HCT116 (cell line): ENCODE measurements at regions not wholly inside any gene's neighbourhood (a gene's known extent, or its start where the extent isn't known, plus 50 kb on each side); places are given as distances from the start of the nearest gene placed in this dataset.

Experiments used
- ATAC-seq: fragments of 200-7000 bp; cut with Tn5 transposase; 2 replicates; pipeline ENCODE4 v1.9.1; 2020; ENCODE audit warnings: mild to moderate bottlenecking, moderate library complexity
- BruUV-seq: library from RNA; stranded (reverse); fragments of 400-500 nt; replicated peaks from 2 replicates; lab custom pipeline; 2021; lab: Mats Ljungman, UMichigan
- CTCF ChIA-PET: fragments of 300-600 bp; sonication (Branson Sonifier 250); formaldehyde crosslinking; loops from one replicate; lab custom pipeline; 2021; ENCODE audit warnings: antibody characterized with exemption; lab: Charles Lee
- POLR2A ChIA-PET: fragments of 300-600, 350-600 bp; sonication (Branson Sonifier 250); formaldehyde crosslinking; loops from one replicate; lab custom pipeline; 2021; ENCODE audit warnings: antibody characterized with exemption; lab: Charles Lee
- RAD21 ChIA-PET, 2 experiments: fragments of 300-600 bp; sonication (Branson Sonifier 250); formaldehyde crosslinking; loops; one replicate each; lab custom pipeline; 2023; ENCODE audit warnings: low total read pairs in 2 of 2; ENCODE audit not compliant: uncharacterized antibody in 2 of 2, unreplicated experiment in 2 of 2, low non-redundant PET in 1 of 2; lab: Charles Lee
- DNase-seq: peaks from one replicate; pipeline ENCODE4 v3.0.0-alpha.2; 2010; ENCODE audit warnings: low read depth, low spot score
- H2AFZ ChIP-seq: fragments of 200-600 bp; shearing (Covaris generic), sonication (generic); 2 replicates; pipeline ENCODE4 v1.6.1; 2017; ENCODE audit warnings: low read depth, mixed run types, mixed read lengths, antibody characterized with exemption, low read length; ENCODE audit not compliant: poor library complexity, severe bottlenecking
- H3K27ac ChIP-seq: 2 replicates; pipeline ENCODE4 v1.5.1; 2012; ENCODE audit warnings: low read depth, low read length
- H3K27me3 ChIP-seq: fragments of 200-600 bp; sonication (generic); 2 replicates; pipeline ENCODE4 v1.6.1; 2016; ENCODE audit warnings: mixed run types, low read length, mixed read lengths; ENCODE audit not compliant: insufficient read depth
- H3K36me3 ChIP-seq, 2 experiments: fragments of 200-500 bp in 1 of 2; fragments of 200-600 bp in 1 of 2; sonication (Bioruptor generic) in 1 of 2; sonication (generic) in 1 of 2; 2 replicates each; pipeline versions ENCODE4 v1.5.1 to v1.6.1; 2014 to 2016; ENCODE audit warnings: low read length in 2 of 2, inconsistent platforms in 1 of 2, mixed read lengths in 1 of 2, mixed run types in 1 of 2; ENCODE audit not compliant: insufficient read depth in 2 of 2, control insufficient read depth in 1 of 2
- H3K4me1 ChIP-seq, 2 experiments: fragments of 200-600 bp in 1 of 2; sonication (generic) in 1 of 2; 2 replicates each; pipeline versions ENCODE4 v1.5.1 to v1.6.1; 2012 to 2017; ENCODE audit warnings: low read length in 2 of 2, inconsistent platforms in 1 of 2, mild to moderate bottlenecking in 1 of 2, mixed read lengths in 1 of 2, mixed run types in 1 of 2, moderate library complexity in 1 of 2; ENCODE audit not compliant: insufficient read depth in 2 of 2, control insufficient read depth in 1 of 2
- H3K4me2 ChIP-seq: fragments of 200-600 bp; sonication (generic); 2 replicates; pipeline ENCODE4 v1.6.1; 2017; ENCODE audit warnings: mixed run types, low read length, mixed read lengths
- H3K4me3 ChIP-seq, 2 experiments: fragments of 200-600 bp in 1 of 2; sonication (generic) in 1 of 2; replicated peaks in 1 of 2; 2 replicates each; pipeline ENCODE4 v1.5.1; 2011 to 2016; ENCODE audit warnings: low read length in 2 of 2, control low read depth in 1 of 2, low read depth in 1 of 2, mild to moderate bottlenecking in 1 of 2, mixed read lengths in 1 of 2, mixed run types in 1 of 2
- H3K79me2 ChIP-seq: fragments of 200-600 bp; sonication (generic); 2 replicates; pipeline ENCODE4 v1.6.1; 2017; ENCODE audit warnings: mild to moderate bottlenecking, mixed run types, low read length, moderate library complexity, mixed read lengths; ENCODE audit not compliant: insufficient read depth
- H3K9ac ChIP-seq: fragments of 200-600 bp; sonication (generic); 2 replicates; pipeline ENCODE4 v1.6.1; 2016; ENCODE audit warnings: low read length, mixed read lengths
- H3K9me2 ChIP-seq: fragments of 200-600 bp; sonication (generic), shearing (Covaris generic); 2 replicates; pipeline ENCODE4 v1.6.1; 2017; ENCODE audit warnings: mixed run types, mild to moderate bottlenecking, moderate library complexity; ENCODE audit not compliant: insufficient read depth
- H3K9me3 ChIP-seq, 2 experiments: fragments of 200-500 bp in 1 of 2; fragments of 200-600 bp in 1 of 2; sonication (Bioruptor generic) in 1 of 2; sonication (generic) in 1 of 2; 2 replicates each; pipeline ENCODE4 v1.6.1; 2014 to 2017; ENCODE audit warnings: low read length in 2 of 2, mixed read lengths in 2 of 2, inconsistent platforms in 1 of 2, low read depth in 1 of 2, mild to moderate bottlenecking in 1 of 2, mixed run types in 1 of 2, moderate library complexity in 1 of 2; ENCODE audit not compliant: control insufficient read depth in 1 of 2, insufficient read depth in 1 of 2
- H4K20me1 ChIP-seq: fragments of 200-600 bp; sonication (generic), shearing (Covaris generic); 2 replicates; pipeline ENCODE4 v1.6.1; 2017; ENCODE audit warnings: mixed run types, mild to moderate bottlenecking, moderate library complexity; ENCODE audit not compliant: insufficient read depth
- CBX3 ChIP-seq: IDR thresholded peaks from 2 replicates; pipeline ENCODE4 v1.6.1; 2012; ENCODE audit warnings: low read depth
- EGR1 ChIP-seq: IDR thresholded peaks from 2 replicates; pipeline ENCODE4 v1.6.1; 2012; ENCODE audit warnings: low read depth
- EZH2 ChIP-seq: fragments of 200-600 bp; sonication (generic); IDR thresholded peaks from 2 replicates; pipeline ENCODE4 v1.6.1; 2017; ENCODE audit warnings: antibody characterized with exemption, mixed run types
- POLR2AphosphoS5 ChIP-seq: IDR thresholded peaks from 2 replicates; pipeline ENCODE4 v1.6.1; 2011; ENCODE audit warnings: mild to moderate bottlenecking, low read depth, low read length, moderate library complexity
- RAD21 ChIP-seq: IDR thresholded peaks from 2 replicates; pipeline ENCODE4 v1.6.1; 2012; ENCODE audit warnings: low read depth, mild to moderate bottlenecking
- REST ChIP-seq: IDR thresholded peaks from 2 replicates; pipeline ENCODE4 v1.6.1; 2012; ENCODE audit warnings: low read depth
- SIN3A ChIP-seq: IDR thresholded peaks from 2 replicates; pipeline ENCODE4 v1.6.1; 2012; ENCODE audit warnings: low read depth
- SP1 ChIP-seq: IDR thresholded peaks from 2 replicates; pipeline ENCODE4 v1.6.1; 2012; ENCODE audit warnings: low read depth
- SRF ChIP-seq: IDR thresholded peaks from 2 replicates; pipeline ENCODE4 v1.6.1; 2012; ENCODE audit warnings: low read depth
- TCF7L2 ChIP-seq: IDR thresholded peaks from 2 replicates; pipeline ENCODE4 v1.7.0; 2011; ENCODE audit warnings: borderline replicate concordance, inconsistent platforms; ENCODE audit not compliant: insufficient read depth, insufficient read length; ENCODE audit errors: extremely low read depth
- YY1 ChIP-seq: IDR thresholded peaks from 2 replicates; pipeline ENCODE4 v1.6.1; 2011; ENCODE audit warnings: low read length, low read depth, moderate library complexity, mild to moderate bottlenecking; ENCODE audit not compliant: insufficient replicate concordance; ENCODE audit errors: extremely low read depth
- ZFX ChIP-seq: fragments of 450-650 bp; IDR thresholded peaks from 2 replicates; pipeline ENCODE4 v1.6.1; 2017
- intact Hi-C: fragments of 100-400 bp; cut with micrococcal nuclease; formaldehyde crosslinking; loops from 2 replicates; pipeline ENCODE4 v1.10.0; 2022
- TF ChIP-seq, protein P1 (sequence below), 3 experiments: fragments of 200-600 bp in 1 of 3; sonication (generic) in 1 of 3; IDR thresholded peaks in 2 of 3; conservative IDR thresholded peaks in 1 of 3; 2 replicates each; pipeline ENCODE4 v1.5.1; 2012 to 2017; ENCODE audit warnings: low read depth in 2 of 3, low read length in 2 of 3, antibody characterized with exemption in 1 of 3, borderline replicate concordance in 1 of 3, control low read depth in 1 of 3, mild to moderate bottlenecking in 1 of 3, mixed read lengths in 1 of 3, mixed run types in 1 of 3, moderate library complexity in 1 of 3; ENCODE audit not compliant: insufficient read depth in 1 of 3
- TF ChIP-seq, protein P2 (sequence below): IDR thresholded peaks from 2 replicates; pipeline ENCODE4 v1.6.1; 2012
- TF ChIP-seq, protein P3 (sequence below): IDR thresholded peaks from 2 replicates; pipeline ENCODE4 v1.6.1; 2011; ENCODE audit warnings: mild to moderate bottlenecking, low read length, moderate library complexity; ENCODE audit not compliant: insufficient replicate concordance; ENCODE audit errors: extremely low read depth

DNA sequence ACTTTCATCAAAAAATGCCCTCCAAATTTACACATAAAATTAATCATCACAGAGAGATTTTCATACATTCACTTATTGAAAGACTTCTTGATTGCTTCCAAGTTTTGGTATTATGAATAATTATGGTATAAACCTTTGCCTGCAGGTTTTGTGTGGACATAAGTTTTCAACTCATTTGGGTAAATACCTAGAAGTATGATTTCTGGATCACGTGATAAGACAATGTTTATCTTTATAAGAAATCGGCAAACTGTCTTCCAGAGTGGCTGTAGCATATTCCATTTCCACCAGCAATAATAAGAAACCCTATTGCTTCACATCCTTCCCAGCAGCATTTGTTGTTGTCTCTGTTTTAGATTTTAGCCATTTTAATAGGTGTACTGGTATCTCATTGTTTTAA is 1507.0 kb upstream of the IGFBP7 start (continued):
- TF ChIP-seq, protein P1, sequence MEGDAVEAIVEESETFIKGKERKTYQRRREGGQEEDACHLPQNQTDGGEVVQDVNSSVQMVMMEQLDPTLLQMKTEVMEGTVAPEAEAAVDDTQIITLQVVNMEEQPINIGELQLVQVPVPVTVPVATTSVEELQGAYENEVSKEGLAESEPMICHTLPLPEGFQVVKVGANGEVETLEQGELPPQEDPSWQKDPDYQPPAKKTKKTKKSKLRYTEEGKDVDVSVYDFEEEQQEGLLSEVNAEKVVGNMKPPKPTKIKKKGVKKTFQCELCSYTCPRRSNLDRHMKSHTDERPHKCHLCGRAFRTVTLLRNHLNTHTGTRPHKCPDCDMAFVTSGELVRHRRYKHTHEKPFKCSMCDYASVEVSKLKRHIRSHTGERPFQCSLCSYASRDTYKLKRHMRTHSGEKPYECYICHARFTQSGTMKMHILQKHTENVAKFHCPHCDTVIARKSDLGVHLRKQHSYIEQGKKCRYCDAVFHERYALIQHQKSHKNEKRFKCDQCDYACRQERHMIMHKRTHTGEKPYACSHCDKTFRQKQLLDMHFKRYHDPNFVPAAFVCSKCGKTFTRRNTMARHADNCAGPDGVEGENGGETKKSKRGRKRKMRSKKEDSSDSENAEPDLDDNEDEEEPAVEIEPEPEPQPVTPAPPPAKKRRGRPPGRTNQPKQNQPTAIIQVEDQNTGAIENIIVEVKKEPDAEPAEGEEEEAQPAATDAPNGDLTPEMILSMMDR (IDR thresholded peaks at IDR 0.05 in 2 of 3, conservative IDR thresholded peaks at IDR 0.05 in 1 of 3; ENCODE audit: borderline replicate concordance in 1 of 3, insufficient read depth in 1 of 3, low read depth in 2 of 3, low read length in 2 of 3): no peak
- TF ChIP-seq RAD21 (no peak), YY1 (no peak), SRF (no peak)

DNA sequence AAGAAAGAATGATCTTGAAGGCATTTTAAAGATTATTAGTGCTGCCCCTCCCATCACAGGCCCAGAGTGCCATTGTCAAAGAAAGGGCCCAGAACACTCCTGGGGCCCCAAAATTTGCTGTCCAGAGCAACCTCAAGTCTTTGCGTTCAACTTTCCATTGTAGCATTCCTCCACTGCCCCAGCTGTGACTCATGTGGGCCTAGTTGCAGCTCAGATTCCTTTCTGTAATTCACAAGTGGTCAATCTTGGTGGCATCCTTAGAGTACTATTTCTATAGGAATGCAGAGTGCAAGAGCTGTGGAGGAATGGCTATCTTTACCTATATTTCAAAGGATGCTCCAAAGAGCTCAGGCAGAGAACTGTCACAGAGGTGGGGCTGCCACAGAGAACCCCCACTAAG is 1500.8 kb upstream of the IGFBP7 start:
- H3K27ac ChIP-seq: no peak overlapping the region
- ATAC-seq: no peak
- intact Hi-C loops: no loop called here
- BruUV-seq: no TSS peak
- no peaks in the 10 kb centered on the region for H3K4me1 ChIP-seq
- no peaks in the 10 kb centered on the region for H3K27me3 ChIP-seq
- H3K4me2 ChIP-seq: no peak overlapping the region
- H3K9me2 ChIP-seq: no peaks in the 10 kb centered on the region
- no peak overlapping the region for H3K4me3 ChIP-seq
- peaks cover 7 to 11% of the 10 kb centered on the region in 2 experiments; a peak in 3 of 4 replicates for H3K9me3 ChIP-seq
- no peaks in the 10 kb centered on the region for H3K79me2 ChIP-seq
- POLR2A ChIA-PET: no interaction called here
- no peak for DNase-seq
- CTCF ChIA-PET: no interaction called here
- no peak overlapping the region for H2AFZ ChIP-seq
- no peaks in the 10 kb centered on the region for H3K36me3 ChIP-seq
- no peaks in the 10 kb centered on the region for H4K20me1 ChIP-seq
- RAD21 ChIA-PET: no interaction called here
- no peak overlapping the region for H3K9ac ChIP-seq
- TF ChIP-seq ZFX (no peak), SP1 (no peak), RAD21 (no peak), EZH2 (no peak), TCF7L2 (no peak), EGR1 (no peak), SIN3A (no peak), POLR2AphosphoS5 (no peak), REST (no peak), CBX3 (no peak)
- TF ChIP-seq, protein P1 (IDR thresholded peaks at IDR 0.05 in 2 of 3, conservative IDR thresholded peaks at IDR 0.05 in 1 of 3; ENCODE audit: borderline replicate concordance in 1 of 3, insufficient read depth in 1 of 3, low read depth in 2 of 3, low read length in 2 of 3): no peak
- TF ChIP-seq, protein P2, sequence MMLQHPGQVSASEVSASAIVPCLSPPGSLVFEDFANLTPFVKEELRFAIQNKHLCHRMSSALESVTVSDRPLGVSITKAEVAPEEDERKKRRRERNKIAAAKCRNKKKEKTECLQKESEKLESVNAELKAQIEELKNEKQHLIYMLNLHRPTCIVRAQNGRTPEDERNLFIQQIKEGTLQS: no peak
- TF ChIP-seq, protein P3, sequence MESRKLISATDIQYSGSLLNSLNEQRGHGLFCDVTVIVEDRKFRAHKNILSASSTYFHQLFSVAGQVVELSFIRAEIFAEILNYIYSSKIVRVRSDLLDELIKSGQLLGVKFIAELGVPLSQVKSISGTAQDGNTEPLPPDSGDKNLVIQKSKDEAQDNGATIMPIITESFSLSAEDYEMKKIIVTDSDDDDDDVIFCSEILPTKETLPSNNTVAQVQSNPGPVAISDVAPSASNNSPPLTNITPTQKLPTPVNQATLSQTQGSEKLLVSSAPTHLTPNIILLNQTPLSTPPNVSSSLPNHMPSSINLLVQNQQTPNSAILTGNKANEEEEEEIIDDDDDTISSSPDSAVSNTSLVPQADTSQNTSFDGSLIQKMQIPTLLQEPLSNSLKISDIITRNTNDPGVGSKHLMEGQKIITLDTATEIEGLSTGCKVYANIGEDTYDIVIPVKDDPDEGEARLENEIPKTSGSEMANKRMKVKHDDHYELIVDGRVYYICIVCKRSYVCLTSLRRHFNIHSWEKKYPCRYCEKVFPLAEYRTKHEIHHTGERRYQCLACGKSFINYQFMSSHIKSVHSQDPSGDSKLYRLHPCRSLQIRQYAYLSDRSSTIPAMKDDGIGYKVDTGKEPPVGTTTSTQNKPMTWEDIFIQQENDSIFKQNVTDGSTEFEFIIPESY: no peak
